RWPE1 (cell line): ENCODE measurements at regions not wholly inside any gene's neighbourhood (a gene's known extent, or its start where the extent isn't known, plus 50 kb on each side); places are given as distances from the start of the nearest gene placed in this dataset.

Experiments used
- CTCF ChIA-PET: fragments of 350-600 bp; sonication (Branson Sonifier 250); formaldehyde crosslinking; extraction: SDS; loops from one replicate; lab custom pipeline; 2021; lab: Yijun Ruan, JAX
- POLR2A ChIA-PET: fragments of 400-600 bp; formaldehyde crosslinking; extraction: SDS; loops from one replicate; lab custom pipeline; 2020; ENCODE audit warnings: antibody characterized with exemption; ENCODE audit not compliant: low non-redundant PET; lab: Yijun Ruan, JAX
- DNase-seq: peaks from one replicate; pipeline ENCODE4 v3.0.0; 2012; ENCODE audit warnings: low spot score
- H3K27ac ChIP-seq: fragments of 450-650 bp; 2 replicates; pipeline ENCODE4 v1.5.1; 2017
- TF ChIP-seq, protein P1 (sequence below): fragments of 450-650 bp; conservative IDR thresholded peaks from 2 replicates; pipeline ENCODE4 v1.5.1; 2017; ENCODE audit warnings: low read depth, mild to moderate bottlenecking

DNA sequence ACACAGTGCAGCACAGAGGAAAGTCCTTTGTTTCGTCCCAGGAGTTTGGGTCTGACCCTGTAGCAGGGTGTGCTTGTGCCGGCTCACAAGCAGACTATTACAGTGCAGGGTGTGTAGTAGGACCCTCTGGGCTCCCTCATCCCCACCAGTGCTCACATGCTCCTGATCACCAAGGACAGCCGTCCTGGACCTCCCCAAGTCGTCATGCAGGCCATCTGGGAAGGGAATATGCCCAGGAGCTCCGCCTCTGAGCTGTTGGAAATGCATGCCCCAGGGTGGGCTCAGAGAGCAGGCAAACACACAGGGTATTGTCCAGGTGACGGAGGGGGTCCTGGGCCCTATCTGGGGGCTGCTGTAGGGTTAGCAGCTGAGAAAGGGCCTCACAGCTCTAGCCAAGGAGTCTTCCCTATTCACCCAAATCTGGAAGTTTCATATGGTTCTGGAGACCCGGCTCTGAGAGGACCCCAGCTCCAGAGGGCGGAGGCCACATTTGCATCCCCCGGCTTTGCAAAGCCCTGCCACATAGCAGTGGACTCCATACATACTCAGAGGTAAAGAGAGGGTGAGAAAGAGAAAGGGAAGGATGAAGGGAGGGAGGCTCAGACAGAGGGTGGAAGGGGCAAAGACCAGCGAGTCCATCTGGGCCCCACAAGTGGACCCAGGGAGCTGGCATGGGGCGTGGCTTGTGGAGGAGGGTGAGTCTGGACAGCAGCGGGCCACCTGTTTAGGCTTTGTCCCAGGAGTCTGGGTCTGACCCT is 53.5 kb upstream of the PPP2R5C start:
- TF ChIP-seq, protein P1, sequence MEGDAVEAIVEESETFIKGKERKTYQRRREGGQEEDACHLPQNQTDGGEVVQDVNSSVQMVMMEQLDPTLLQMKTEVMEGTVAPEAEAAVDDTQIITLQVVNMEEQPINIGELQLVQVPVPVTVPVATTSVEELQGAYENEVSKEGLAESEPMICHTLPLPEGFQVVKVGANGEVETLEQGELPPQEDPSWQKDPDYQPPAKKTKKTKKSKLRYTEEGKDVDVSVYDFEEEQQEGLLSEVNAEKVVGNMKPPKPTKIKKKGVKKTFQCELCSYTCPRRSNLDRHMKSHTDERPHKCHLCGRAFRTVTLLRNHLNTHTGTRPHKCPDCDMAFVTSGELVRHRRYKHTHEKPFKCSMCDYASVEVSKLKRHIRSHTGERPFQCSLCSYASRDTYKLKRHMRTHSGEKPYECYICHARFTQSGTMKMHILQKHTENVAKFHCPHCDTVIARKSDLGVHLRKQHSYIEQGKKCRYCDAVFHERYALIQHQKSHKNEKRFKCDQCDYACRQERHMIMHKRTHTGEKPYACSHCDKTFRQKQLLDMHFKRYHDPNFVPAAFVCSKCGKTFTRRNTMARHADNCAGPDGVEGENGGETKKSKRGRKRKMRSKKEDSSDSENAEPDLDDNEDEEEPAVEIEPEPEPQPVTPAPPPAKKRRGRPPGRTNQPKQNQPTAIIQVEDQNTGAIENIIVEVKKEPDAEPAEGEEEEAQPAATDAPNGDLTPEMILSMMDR: no peak
- ChIA-PET CTCF (interaction anchor here (0.6 to 1.3 kb wide), 6 partner anchors 52 to 605 kb away, joined by 3 to 6 read pairs (median 4); no protein-coding TSS in a partner anchor), POLR2A (no interaction called here)
- DNase-seq: no peak
- H3K27ac ChIP-seq: peak overlapping the region; percentile 4; the same call in 1 of the 2 replicates

DNA sequence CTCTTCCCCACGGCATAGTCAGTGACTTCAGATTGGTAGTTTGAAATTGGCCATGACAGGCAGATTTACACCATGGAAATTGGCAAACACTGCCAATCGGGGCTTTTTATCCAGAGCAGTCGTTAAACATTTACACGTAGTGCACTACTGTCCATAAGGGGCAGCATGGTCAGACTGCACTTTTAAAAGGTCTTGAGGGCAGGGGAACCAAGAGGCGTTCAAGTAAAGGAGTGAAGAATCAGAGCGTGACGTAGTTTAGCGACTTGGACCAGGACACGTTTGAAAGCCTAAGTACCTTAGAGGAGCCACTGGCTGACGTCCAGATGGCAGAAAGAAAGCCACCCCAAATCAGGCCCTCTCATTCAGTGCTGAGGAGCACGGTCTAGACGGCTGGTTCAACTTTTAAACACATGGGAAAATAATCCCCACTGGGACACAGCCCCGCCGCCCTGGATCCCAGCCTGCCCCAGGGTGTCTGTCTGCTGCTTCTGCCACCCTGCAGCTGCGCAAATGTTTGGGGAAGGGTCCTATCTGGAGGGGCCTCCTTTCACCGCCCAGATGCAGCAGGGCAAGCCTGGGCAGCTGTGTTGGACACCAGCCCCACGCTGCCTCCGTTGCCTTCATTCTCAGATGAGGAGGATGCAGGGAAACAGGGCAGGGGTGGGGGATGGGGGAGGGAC is 52.5 kb upstream of the PPP2R5C start:
- 0 out of 2 replicates have a peak overlapping the region, but pooled peaks have one; percentile 7 for H3K27ac ChIP-seq
- no peak for DNase-seq
- POLR2A ChIA-PET: no interaction called here
- CTCF ChIA-PET: interaction anchor here (0.6 to 1.2 kb wide), 3 partner anchors 28 to 604 kb away, joined by 3 to 4 read pairs (median 4); no protein-coding TSS in a partner anchor
- TF ChIP-seq, protein P1: no peak

DNA sequence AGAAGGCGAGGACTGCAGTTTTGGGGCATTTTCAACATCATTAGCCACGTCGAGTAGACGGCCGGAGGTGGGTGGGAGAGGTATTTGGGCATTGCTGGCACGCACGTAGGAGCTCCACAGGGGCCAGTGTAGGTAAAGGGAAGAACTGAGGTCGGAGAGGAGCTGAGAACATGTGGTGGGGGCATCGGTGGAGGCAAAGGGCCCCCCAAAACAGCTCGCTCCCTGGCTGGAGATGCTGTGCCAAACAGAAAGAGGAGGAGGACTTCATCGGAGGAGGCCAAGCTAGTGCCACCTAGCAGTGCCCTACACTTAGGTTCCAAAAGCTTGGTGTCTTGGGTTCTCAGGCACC is 52.0 kb upstream of the PPP2R5C start:
- H3K27ac ChIP-seq: 0 out of 2 replicates have a peak overlapping the region, but pooled peaks have one; percentile 7
- ChIA-PET POLR2A (no interaction called here), CTCF (interaction anchor here (0.6 to 1.2 kb wide), 4 partner anchors 27 to 1312 kb away, joined by 3 to 4 read pairs (median 3); no protein-coding TSS in a partner anchor)
- DNase-seq: no peak
- TF ChIP-seq, protein P1: no peak

DNA sequence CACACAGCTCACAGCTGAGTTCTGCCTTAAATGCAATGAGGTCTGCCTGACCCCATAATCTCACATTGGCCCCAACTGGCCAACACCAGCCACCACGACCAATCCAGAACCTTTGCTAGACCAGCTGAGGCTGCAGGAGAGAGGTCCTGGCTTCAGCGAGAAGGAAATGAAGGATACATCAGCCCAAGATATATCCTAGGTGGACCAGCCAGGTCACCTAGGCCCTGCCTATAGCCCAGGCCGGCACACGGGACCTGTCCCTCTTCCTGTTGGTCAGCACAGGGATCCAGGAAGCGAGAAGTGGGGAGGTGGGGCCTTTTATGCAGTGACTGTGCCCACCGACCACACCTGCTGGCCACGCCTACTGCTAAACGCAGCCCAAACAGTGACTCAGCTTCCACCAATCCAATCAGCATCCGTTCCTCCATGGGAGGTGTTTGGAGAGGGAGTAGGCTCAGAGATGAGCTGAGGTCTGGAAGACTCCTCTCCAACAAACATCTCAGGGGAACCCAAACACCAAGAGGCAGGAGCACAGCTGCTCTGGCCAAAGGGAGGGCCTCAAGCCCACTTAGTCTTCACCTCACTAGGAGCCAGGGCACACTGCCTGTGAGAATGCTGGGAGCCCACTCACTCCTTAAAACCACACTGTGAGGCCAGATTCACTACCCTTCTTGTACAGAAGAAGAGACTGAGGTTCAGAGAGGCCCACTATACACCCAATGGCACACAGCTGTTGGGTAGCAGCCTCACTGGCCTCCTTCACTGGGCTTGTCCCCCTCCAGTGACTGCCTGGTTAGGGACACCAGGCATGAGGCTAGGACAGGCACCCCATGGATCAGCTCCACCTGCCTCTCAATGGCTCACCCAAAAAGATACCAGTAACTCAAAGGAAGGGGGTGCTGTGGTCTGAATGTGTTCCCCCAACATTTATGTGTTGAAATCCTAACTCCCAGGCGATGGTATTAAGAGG is 51.3 kb upstream of the PPP2R5C start:
- POLR2A ChIA-PET: no interaction called here
- CTCF ChIA-PET: interaction anchor here (0.6 to 1.2 kb wide), 4 partner anchors 27 to 1311 kb away, joined by 3 to 4 read pairs (median 3); no protein-coding TSS in a partner anchor
- no peak for DNase-seq
- no peak overlapping the region for H3K27ac ChIP-seq
- TF ChIP-seq, protein P1: no peak

DNA sequence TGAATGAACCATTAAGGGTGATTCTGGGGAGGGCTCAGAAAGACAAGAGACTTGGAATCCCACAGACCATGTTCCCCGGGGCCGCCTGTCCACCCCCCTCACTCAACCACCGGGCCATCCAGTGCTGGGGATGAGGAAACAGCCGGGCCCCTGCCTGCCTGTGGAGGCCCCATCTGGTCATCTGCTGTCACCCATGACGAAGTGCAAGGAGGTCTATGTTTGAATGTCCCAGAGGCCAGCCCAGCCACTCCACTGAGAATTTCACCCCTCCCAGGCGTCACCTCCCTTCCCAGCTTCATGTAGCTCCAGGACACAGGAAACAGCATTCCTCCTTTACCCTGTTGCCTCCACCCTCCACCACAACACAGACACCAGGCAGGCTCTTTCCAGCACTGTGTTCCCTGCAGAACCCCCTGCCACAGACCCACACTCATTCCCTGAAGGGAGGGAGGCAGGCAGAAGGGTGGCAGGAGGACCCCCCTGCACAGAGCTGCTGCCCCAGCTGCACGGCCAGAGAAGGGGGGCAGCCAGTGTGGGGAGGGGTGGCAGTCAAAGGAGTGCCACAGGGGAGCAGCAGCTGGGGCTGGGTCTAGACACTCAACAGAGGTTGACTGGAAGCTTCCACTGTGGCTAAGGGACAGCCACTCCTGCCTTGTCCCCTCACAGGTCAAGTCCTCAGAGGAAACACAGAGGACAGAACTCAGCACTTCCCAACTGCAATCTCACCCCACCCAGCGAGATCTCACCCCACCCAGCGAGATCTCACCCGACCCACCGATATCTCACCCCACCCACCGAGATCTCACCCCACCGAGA is 50.3 kb upstream of the PPP2R5C start:
- DNase-seq: no peak
- TF ChIP-seq, protein P1: no peak
- no peak overlapping the region for H3K27ac ChIP-seq
- ChIA-PET POLR2A (no interaction called here), CTCF (no interaction called here)
